ENCODE measurements at regions not wholly inside any gene's neighbourhood (a gene's known extent, or its start where the extent isn't known, plus 50 kb on each side); places are given as distances from the start of the nearest gene placed in this dataset.

- H3K4me3 Mint-ChIP-seq: no peak overlapping the region
- no peaks in the 10 kb centered on the region for H3K9me3 Mint-ChIP-seq
- H3K27ac Mint-ChIP-seq: no peak overlapping the region
- no peaks in the 10 kb centered on the region for H3K27me3 Mint-ChIP-seq
- peaks cover under 1% of the 10 kb centered on the region for H3K4me1 Mint-ChIP-seq
- DNase-seq: no peak
- ATAC-seq: no peak
Measured at GRCh38 chr1:185368913-185369491, 52.0 kb upstream of the IVNS1ABP start.

GRCh38 chr1:185368313-185368855 lies 51.3 kb upstream of the IVNS1ABP start:
- no peak overlapping the region for H3K4me3 Mint-ChIP-seq

GRCh38 chr1:185367218-185367617 lies 50.2 kb upstream of the IVNS1ABP start:
- peaks cover 4 to 6% of the 10 kb centered on the region in 2 donors for H3K9me3 Mint-ChIP-seq
- H3K4me1 Mint-ChIP-seq: no peaks in the 10 kb centered on the region
- DNase-seq: no peak
- H3K27ac Mint-ChIP-seq: no peak overlapping the region
- H3K4me3 Mint-ChIP-seq: no peak overlapping the region
- no peaks in the 10 kb centered on the region for H3K27me3 Mint-ChIP-seq
- ATAC-seq: no peak

More at GRCh38 chr1:185368313-185368855, 51.3 kb upstream of the IVNS1ABP start:
- Mint-ChIP-seq H3K4me1 (no peaks in the 10 kb centered on the region), H3K9me3 (no peaks in the 10 kb centered on the region), H3K27ac (no peak overlapping the region), H3K27me3 (no peaks in the 10 kb centered on the region)
- ATAC-seq (no peak), DNase-seq (no peak)
